PC-3 (cell line): ENCODE measurements at regions not wholly inside any gene's neighbourhood (a gene's known extent, or its start where the extent isn't known, plus 50 kb on each side); places are given as distances from the start of the nearest gene placed in this dataset.

Experiments
- ATAC-seq: fragments of 200-7000 bp; cut with Tn5 transposase; 2 replicates; pipeline ENCODE4 v1.9.1; 2020; ENCODE audit warnings: mild to moderate bottlenecking, moderate library complexity
- BruUV-seq: library from RNA; stranded (reverse); fragments of 400-500 nt; replicated peaks from 2 replicates; lab custom pipeline; 2021; lab: Mats Ljungman, UMichigan
- CTCF ChIA-PET: fragments of 300-600 bp; sonication (Branson Sonifier 250); formaldehyde crosslinking; loops from one replicate; lab custom pipeline; 2022; ENCODE audit warnings: antibody characterized with exemption; lab: Charles Lee
- POLR2A ChIA-PET: fragments of 300-600 bp; sonication (Branson Sonifier 250); formaldehyde crosslinking; loops from one replicate; lab custom pipeline; 2022; ENCODE audit warnings: antibody characterized with exemption; ENCODE audit not compliant: unreplicated experiment; lab: Charles Lee
- DNase-seq: peaks from one replicate; pipeline ENCODE4 v3.0.0-alpha.2; 2015
- H2AFZ ChIP-seq: fragments of 300-600 bp; sonication (generic); 2 replicates; pipeline ENCODE4 v1.6.0; 2016; ENCODE audit warnings: antibody characterized with exemption, low read length
- H3F3A ChIP-seq: fragments of 300-600 bp; sonication (generic); one replicate; pipeline ENCODE4 v1.6.0; 2017; ENCODE audit warnings: antibody characterized with exemption, low read length, control low read depth, mild to moderate bottlenecking; ENCODE audit not compliant: unreplicated experiment
- H3K27ac ChIP-seq: fragments of 300-600 bp; sonication (generic); 2 replicates; pipeline ENCODE4 v1.5.1; 2016; ENCODE audit warnings: mild to moderate bottlenecking, low read length
- H3K27me3 ChIP-seq: fragments of 300-600 bp; sonication (generic); 2 replicates; pipeline ENCODE4 v1.6.1; 2016; ENCODE audit warnings: low read length, mixed read lengths
- H3K36me3 ChIP-seq: fragments of 300-600 bp; sonication (generic); 2 replicates; pipeline ENCODE4 v1.6.1; 2016; ENCODE audit warnings: low read depth, mixed run types, low read length, mixed read lengths
- H3K4me1 ChIP-seq: fragments of 300-600 bp; sonication (generic); 2 replicates; pipeline ENCODE4 v1.5.1; 2016; ENCODE audit warnings: low read length; ENCODE audit not compliant: insufficient read depth
- H3K4me2 ChIP-seq: fragments of 300-600 bp; sonication (generic); 2 replicates; pipeline ENCODE4 v1.6.0; 2016; ENCODE audit warnings: low read length
- H3K4me3 ChIP-seq: fragments of 300-600 bp; sonication (generic); 2 replicates; pipeline ENCODE4 v1.5.1; 2016; ENCODE audit warnings: mild to moderate bottlenecking, low read length, mixed read lengths
- H3K79me2 ChIP-seq: fragments of 300-600 bp; sonication (generic); 2 replicates; pipeline ENCODE4 v1.6.1; 2017; ENCODE audit warnings: low read length, mixed read lengths
- H3K9ac ChIP-seq: fragments of 300-600 bp; sonication (generic); 2 replicates; pipeline ENCODE4 v1.6.0; 2016; ENCODE audit warnings: mild to moderate bottlenecking, low read length
- H3K9me2 ChIP-seq: fragments of 300-600 bp; sonication (generic); replicated peaks from 2 replicates; pipeline ENCODE4 v1.6.1; 2016; ENCODE audit warnings: mixed run types, low read length, mixed read lengths
- H3K9me3 ChIP-seq: fragments of 300-600 bp; sonication (generic); 2 replicates; pipeline ENCODE4 v1.6.1; 2016; ENCODE audit warnings: low read length, mixed read lengths
- H4K20me1 ChIP-seq: fragments of 300-600 bp; sonication (generic); 2 replicates; pipeline ENCODE4 v1.6.1; 2016; ENCODE audit warnings: low read length, mixed read lengths
- CTCF ChIP-seq: fragments of 300-600 bp; sonication (generic); conservative IDR thresholded peaks from 2 replicates; pipeline ENCODE4 v1.5.1; 2017; ENCODE audit warnings: antibody characterized with exemption, low read depth, mild to moderate bottlenecking, low read length
- EZH2 ChIP-seq: fragments of 300-600 bp; sonication (generic); IDR thresholded peaks from one replicate; pipeline ENCODE4 v1.6.1; 2017; ENCODE audit warnings: antibody characterized with exemption, mild to moderate bottlenecking, low read length; ENCODE audit not compliant: unreplicated experiment
- EZH2phosphoT487 ChIP-seq: fragments of 300-600 bp; sonication (generic); IDR thresholded peaks from 2 replicates; pipeline ENCODE4 v1.6.1; 2018; ENCODE audit warnings: mild to moderate bottlenecking, antibody characterized with exemption, low read length, borderline replicate concordance
- intact Hi-C: fragments of 100-400 bp; cut with micrococcal nuclease; formaldehyde crosslinking; loops from 2 replicates; pipeline ENCODE4 v1.9.0; 2023

- no peaks in the 10 kb centered on the region for H3K27me3 ChIP-seq
- H3F3A ChIP-seq: no peaks in the 10 kb centered on the region
- no peaks in the 10 kb centered on the region for H3K4me1 ChIP-seq
- no peak for ATAC-seq
- intact Hi-C loops: no loop called here
- H3K79me2 ChIP-seq: no peaks in the 10 kb centered on the region
- H3K9me3 ChIP-seq: no peaks in the 10 kb centered on the region
- H3K4me2 ChIP-seq: no peak overlapping the region
- no TSS peak for BruUV-seq
- no peaks in the 10 kb centered on the region for H3K36me3 ChIP-seq
- no peak overlapping the region for H3K4me3 ChIP-seq
- H3K9me2 ChIP-seq: no peaks in the 10 kb centered on the region
- no peak overlapping the region for H3K27ac ChIP-seq
- H3K9ac ChIP-seq: no peak overlapping the region
- POLR2A ChIA-PET: no interaction called here
- H2AFZ ChIP-seq: no peak overlapping the region
- no peak for TF ChIP-seq EZH2
- TF ChIP-seq EZH2phosphoT487: no peak
- TF ChIP-seq CTCF: no peak
- CTCF ChIA-PET: no interaction called here
- H4K20me1 ChIP-seq: no peaks in the 10 kb centered on the region
- no peak for DNase-seq
Observed at GRCh38 chr10:14431868-14432267, 101.1 kb upstream of the FRMD4A start.

- intact Hi-C loops: no loop called here
Observed at GRCh38 chr10:14429043-14429700, 98.4 kb upstream of the FRMD4A start.

More at GRCh38 chr10:14429043-14429700, 98.4 kb upstream of the FRMD4A start:
- no peaks in the 10 kb centered on the region for H3K9me3 ChIP-seq
- no peak for ATAC-seq
- H3K79me2 ChIP-seq: no peaks in the 10 kb centered on the region
- ChIA-PET POLR2A (no interaction called here), CTCF (no interaction called here)
- H4K20me1 ChIP-seq: no peaks in the 10 kb centered on the region
- no peak overlapping the region for H2AFZ ChIP-seq
- no peaks in the 10 kb centered on the region for H3F3A ChIP-seq
- H3K4me3 ChIP-seq: no peak overlapping the region
- TF ChIP-seq EZH2 (no peak), EZH2phosphoT487 (no peak), CTCF (no peak)
- no TSS peak for BruUV-seq
- H3K9me2 ChIP-seq: no peaks in the 10 kb centered on the region
- DNase-seq: no peak
- no peaks in the 10 kb centered on the region for H3K4me1 ChIP-seq
- H3K9ac ChIP-seq: no peak overlapping the region
- no peak overlapping the region for H3K4me2 ChIP-seq
- H3K27me3 ChIP-seq: no peaks in the 10 kb centered on the region
- no peaks in the 10 kb centered on the region for H3K36me3 ChIP-seq
- no peak overlapping the region for H3K27ac ChIP-seq
